G401.6 (cell line): ENCODE measurements at regions not wholly inside any gene's neighbourhood (a gene's known extent, or its start where the extent isn't known, plus 50 kb on each side); places are given as distances from the start of the nearest gene placed in this dataset.
"Not testable (repeated sequence)": the region's sequence is repeated elsewhere in the genome, so short reads cannot be mapped to it uniquely, and the experiment has no call there.

Experiments
- FAIRE-seq: peaks from 2 replicates; lab custom pipeline; 2012; peaks lifted over from hg19 to GRCh38; lab: Jason Lieb, UNC

- no peak for FAIRE-seq
Observed at GRCh38 chr9:97096793-97097192, 57.9 kb upstream of the CTSV start.

GRCh38 chr9:97089361-97089760 is 50.4 kb upstream of the CTSV start:
- not testable (repeated sequence) for FAIRE-seq
